H1 (cell line): ENCODE measurements at regions not wholly inside any gene's neighbourhood (a gene's known extent, or its start where the extent isn't known, plus 50 kb on each side); places are given as distances from the start of the nearest gene placed in this dataset.

Experiments
- CTCF ChIA-PET: fragments of 300-600 bp; sonication (Branson Sonifier 250); formaldehyde crosslinking; loops from one replicate; lab custom pipeline; 2021; ENCODE audit not compliant: partially characterized antibody; lab: Charles Lee
- POLR2A ChIA-PET: fragments of 300-600 bp; sonication (Branson Sonifier 250); formaldehyde crosslinking; loops from one replicate; lab custom pipeline; 2021; ENCODE audit warnings: inconsistent platforms; ENCODE audit not compliant: partially characterized antibody; lab: Charles Lee
- DNase-seq, 2 experiments: peaks; one replicate each; pipeline versions ENCODE4 v3.0.0 to v3.0.0-alpha.2; 2010 to 2022; ENCODE audit warnings: low spot score in 2 of 2, low read depth in 1 of 2, mixed read lengths in 1 of 2
- FAIRE-seq: peaks from 2 replicates; lab custom pipeline; 2011; peaks lifted over from hg19 to GRCh38; lab: Jason Lieb, UNC
- H2AFZ ChIP-seq: 2 replicates; pipeline ENCODE4 v1.8.1; 2012; ENCODE audit warnings: low read length, inconsistent platforms
- H2AK5ac ChIP-seq: 2 replicates; pipeline ENCODE4 v1.6.1; 2013; ENCODE audit warnings: low read depth, low read length
- H2BK120ac ChIP-seq: replicated peaks from 2 replicates; pipeline ENCODE3; 2013; ENCODE audit warnings: low read depth, low read length, inconsistent platforms
- H2BK12ac ChIP-seq: 2 replicates; pipeline ENCODE4 v1.6.1; 2013; ENCODE audit warnings: low read depth, low read length
- H2BK15ac ChIP-seq: 2 replicates; pipeline ENCODE4 v1.6.1; 2013; ENCODE audit warnings: low read length
- H2BK20ac ChIP-seq: 2 replicates; pipeline ENCODE4 v1.6.1; 2013; ENCODE audit warnings: low read length
- H2BK5ac ChIP-seq: 2 replicates; pipeline ENCODE4 v1.6.1; 2013; ENCODE audit warnings: low read depth, low read length
- H3K14ac ChIP-seq: 2 replicates; pipeline ENCODE4 v1.6.1; 2013; ENCODE audit warnings: inconsistent platforms; ENCODE audit not compliant: insufficient read length
- H3K18ac ChIP-seq: 2 replicates; pipeline ENCODE4 v1.6.1; 2013; ENCODE audit warnings: low read length; ENCODE audit errors: extremely low read depth
- H3K23ac ChIP-seq: 2 replicates; pipeline ENCODE4 v1.6.1; 2013; ENCODE audit warnings: inconsistent platforms; ENCODE audit not compliant: insufficient read length
- H3K23me2 ChIP-seq: 2 replicates; pipeline ENCODE4 v1.6.1; 2013; ENCODE audit warnings: low read depth, low read length
- H3K27ac ChIP-seq: 2 replicates; pipeline ENCODE4 v1.6.1; 2011; ENCODE audit warnings: low read depth, low read length, inconsistent platforms
- H3K27me3 ChIP-seq, 4 experiments: replicated peaks in 1 of 4; 1 replicate in 1 of 4; 2 replicates in 3 of 4; pipeline versions ENCODE4 v1.6.1 to v1.8.1; 2011 to 2013; ENCODE audit warnings: low read length in 3 of 4, mild to moderate bottlenecking in 3 of 4, inconsistent platforms in 2 of 4, mixed read lengths in 2 of 4, moderate library complexity in 1 of 4; ENCODE audit not compliant: control insufficient read depth in 3 of 4, insufficient read depth in 3 of 4; ENCODE audit errors: extremely low read depth in 1 of 4
- H3K36me3 ChIP-seq, 4 experiments: 2 replicates each; pipeline versions ENCODE4 v1.6.1 to v1.8.1; 2011 to 2013; ENCODE audit warnings: mild to moderate bottlenecking in 4 of 4, low read length in 3 of 4, moderate library complexity in 2 of 4, control low read depth in 1 of 4, inconsistent platforms in 1 of 4; ENCODE audit not compliant: insufficient read depth in 4 of 4, control insufficient read depth in 2 of 4
- H3K4ac ChIP-seq: replicated peaks from 2 replicates; pipeline ENCODE3; 2013; ENCODE audit warnings: low read length, low read depth, mixed read lengths, inconsistent platforms; ENCODE audit not compliant: insufficient read length
- H3K4me1 ChIP-seq, 4 experiments: replicated peaks in 1 of 4; 1 replicate in 1 of 4; 2 replicates in 3 of 4; pipeline versions ENCODE4 v1.6.1 to v1.8.1; 2011 to 2013; ENCODE audit warnings: low read length in 3 of 4, inconsistent platforms in 2 of 4, mixed read lengths in 1 of 4; ENCODE audit not compliant: insufficient read depth in 4 of 4, control insufficient read depth in 3 of 4
- H3K4me2 ChIP-seq, 2 experiments: 2 replicates each; pipeline versions ENCODE4 v1.6.1 to v1.8.1; 2011 to 2013; ENCODE audit warnings: low read depth in 2 of 2, low read length in 2 of 2, control low read depth in 1 of 2, inconsistent platforms in 1 of 2, mild to moderate bottlenecking in 1 of 2; ENCODE audit not compliant: insufficient read depth in 1 of 2
- H3K4me3 ChIP-seq, 4 experiments: fragments of 200-600, 300-600 bp in 1 of 4; sonication (generic), shearing (Covaris generic), sonication (Bioruptor Twin) in 1 of 4; 2 replicates each; pipeline versions ENCODE4 v1.5.1 to v1.8.1; 2011 to 2016; ENCODE audit warnings: low read length in 4 of 4, low read depth in 3 of 4, control low read depth in 2 of 4, inconsistent platforms in 2 of 4, mild to moderate bottlenecking in 2 of 4, mixed read lengths in 1 of 4, moderate library complexity in 1 of 4; ENCODE audit not compliant: insufficient read depth in 2 of 4; ENCODE audit errors: extremely low read depth in 1 of 4
- H3K56ac ChIP-seq: replicated peaks from 2 replicates; pipeline ENCODE3; 2013; ENCODE audit warnings: low read depth, mild to moderate bottlenecking, mixed read lengths, low read length, inconsistent platforms; ENCODE audit not compliant: insufficient read length
- H3K79me1 ChIP-seq: 2 replicates; pipeline ENCODE4 v1.6.1; 2013; ENCODE audit warnings: low read depth, low read length, control low read depth
- H3K79me2 ChIP-seq, 2 experiments: 2 replicates each; pipeline versions ENCODE4 v1.6.1 to v1.8.1; 2012 to 2013; ENCODE audit warnings: low read length in 2 of 2, mild to moderate bottlenecking in 2 of 2, inconsistent platforms in 1 of 2; ENCODE audit not compliant: insufficient read depth in 2 of 2, control insufficient read depth in 1 of 2
- H3K9ac ChIP-seq, 4 experiments: replicated peaks in 1 of 4; 1 replicate in 1 of 4; 2 replicates in 3 of 4; pipeline versions ENCODE4 v1.6.1 to v1.8.1; 2011 to 2013; ENCODE audit warnings: low read depth in 3 of 4, low read length in 3 of 4, control low read depth in 2 of 4, mild to moderate bottlenecking in 2 of 4, moderate library complexity in 2 of 4, inconsistent platforms in 1 of 4; ENCODE audit errors: extremely low read depth in 1 of 4
- H3K9me3 ChIP-seq, 2 experiments: 2 replicates each; pipeline versions ENCODE4 v1.6.1 to v1.8.1; 2012 to 2013; ENCODE audit warnings: mild to moderate bottlenecking in 2 of 2, moderate library complexity in 2 of 2, control low read depth in 1 of 2, inconsistent platforms in 1 of 2, low read depth in 1 of 2, low read length in 1 of 2, mixed read lengths in 1 of 2; ENCODE audit not compliant: insufficient read depth in 2 of 2
- H4K20me1 ChIP-seq, 2 experiments: replicated peaks in 1 of 2; 2 replicates each; pipeline versions ENCODE3 to v1.8.1; 2011 to 2013; ENCODE audit warnings: inconsistent platforms in 2 of 2, low read length in 2 of 2, mild to moderate bottlenecking in 1 of 2; ENCODE audit not compliant: insufficient read depth in 2 of 2, control insufficient read depth in 1 of 2
- H4K5ac ChIP-seq: 2 replicates; pipeline ENCODE4 v1.6.1; 2013; ENCODE audit warnings: low read length, low read depth, mixed read lengths, inconsistent platforms; ENCODE audit not compliant: insufficient read length
- H4K8ac ChIP-seq: 2 replicates; pipeline ENCODE4 v1.8.0; 2013; ENCODE audit warnings: mild to moderate bottlenecking, moderate library complexity, low read length, inconsistent platforms; ENCODE audit not compliant: insufficient read depth; ENCODE audit errors: extremely low read depth
- H4K91ac ChIP-seq: replicated peaks from 2 replicates; pipeline ENCODE3; 2013; ENCODE audit warnings: low read length, mixed read lengths, inconsistent platforms; ENCODE audit not compliant: insufficient read length
- ASH2L ChIP-seq: fragments of 200-600, 300-600 bp; sonication (generic); IDR thresholded peaks from one replicate; pipeline ENCODE4 v1.7.1; 2017; ENCODE audit warnings: low read length
- BCL11A ChIP-seq, 2 experiments: IDR thresholded peaks; one replicate each; pipeline ENCODE4 v1.6.1; 2011; ENCODE audit warnings: low read depth in 2 of 2, low read length in 2 of 2, mild to moderate bottlenecking in 2 of 2
- EGR1 ChIP-seq: IDR thresholded peaks from 2 replicates; pipeline ENCODE4 v1.6.1; 2011; ENCODE audit warnings: low read depth, low read length, borderline replicate concordance
- HDAC2 ChIP-seq, 2 experiments: fragments of 300-600 bp in 1 of 2; sonication (generic) in 1 of 2; IDR thresholded peaks; 2 replicates each; pipeline ENCODE4 v1.6.1; 2011 to 2012; ENCODE audit warnings: low read depth in 2 of 2, low read length in 2 of 2, mild to moderate bottlenecking in 2 of 2, moderate library complexity in 2 of 2, borderline replicate concordance in 1 of 2, inconsistent platforms in 1 of 2
- NRF1 ChIP-seq: IDR thresholded peaks from 2 replicates; pipeline ENCODE4 v1.6.1; 2011; ENCODE audit warnings: mild to moderate bottlenecking, low read depth, low read length, improper control_type of control experiment
- WGBS, 2 experiments: shearing (Covaris generic) in 1 of 2; methylation state at CpG; one replicate each; pipeline versions ENCODE4 v1.1.6 to v1.1.7; 2013 to 2015; ENCODE audit warnings: low lambda C conversion rate in 2 of 2, mixed read lengths in 2 of 2, inconsistent platforms in 1 of 2, low coverage in 1 of 2, missing lambda C conversion rate in 1 of 2; ENCODE audit not compliant: insufficient replicate concordance in 2 of 2, insufficient coverage in 1 of 2, insufficient read length in 1 of 2; ENCODE audit errors: extremely low coverage in 1 of 2, missing lambda C conversion rate in 1 of 2; 5-methylcytosine and 5-hydroxymethylcytosine counted together
- TF ChIP-seq, protein P1 (sequence below): IDR thresholded peaks from 2 replicates; pipeline ENCODE4 v1.6.1; 2012; ENCODE audit warnings: low read length, inconsistent platforms
- TF ChIP-seq, protein P2 (sequence below): IDR thresholded peaks from 2 replicates; pipeline ENCODE4 v1.6.1; 2011; ENCODE audit warnings: low read length, improper control_type of control experiment
- TF ChIP-seq, protein P3 (sequence below), 3 experiments: IDR thresholded peaks; 1 replicate in 2 of 3; 2 replicates in 1 of 3; pipeline versions ENCODE4 v1.5.1 to v1.6.1; 2011; ENCODE audit warnings: low read length in 3 of 3, mild to moderate bottlenecking in 3 of 3, inconsistent platforms in 2 of 3, low read depth in 1 of 3, moderate library complexity in 1 of 3; ENCODE audit not compliant: insufficient read depth in 1 of 3; ENCODE audit errors: control extremely low read depth in 1 of 3

- H2BK120ac ChIP-seq = no peak overlapping the region
- no peak overlapping the region for H3K56ac ChIP-seq
- peaks cover 0 to under 1% of the 10 kb centered on the region in 2 experiments for H4K20me1 ChIP-seq
- peaks cover 0 to 10% (median under 1%) of the 10 kb centered on the region in 4 experiments; a peak in 1 of 7 replicates for H3K4me1 ChIP-seq
- no peak overlapping the region for H2AK5ac ChIP-seq
- POLR2A ChIA-PET = no interaction called here
- no peak overlapping the region for H4K5ac ChIP-seq
- peaks cover 2% of the 10 kb centered on the region; the same call in 1 of the 2 replicates for H3K79me1 ChIP-seq
- H3K79me2 ChIP-seq = no peaks in the 10 kb centered on the region; a peak in 1 of 4 replicates
- WGBS, 2 experiments = 88% methylated on average over 6 of the region's 6 CpGs; no CpG with 5 or more reads in 1 of the 2 experiments
- H2AFZ ChIP-seq = no peak overlapping the region
- H3K23me2 ChIP-seq = no peaks in the 10 kb centered on the region
- DNase-seq (no peak), FAIRE-seq (no peak)
- no peak overlapping the region for H2BK15ac ChIP-seq
- H4K91ac ChIP-seq = no peak overlapping the region
- no peaks in the 10 kb centered on the region for H3K27me3 ChIP-seq
- H2BK20ac ChIP-seq = no peak overlapping the region
- H3K4ac ChIP-seq = no peak overlapping the region
- no peak overlapping the region for H2BK12ac ChIP-seq
- no peak overlapping the region for H3K4me3 ChIP-seq
- no peak overlapping the region for H3K18ac ChIP-seq
- H3K36me3 ChIP-seq = no peaks in the 10 kb centered on the region
- no peak overlapping the region for H3K14ac ChIP-seq
- H2BK5ac ChIP-seq = no peak overlapping the region
- no peak overlapping the region for H3K27ac ChIP-seq
- CTCF ChIA-PET = interaction anchor here (0.9 to 4.0 kb wide), 5 partner anchors 8 to 102 kb away, joined by 3 to 14 read pairs (median 3); no protein-coding TSS in a partner anchor
- H3K23ac ChIP-seq = no peak overlapping the region
- no peak overlapping the region for H3K9ac ChIP-seq
- H4K8ac ChIP-seq = no peak overlapping the region
- H3K9me3 ChIP-seq = no peaks in the 10 kb centered on the region
- H3K4me2 ChIP-seq = no peak overlapping the region
- no peak for TF ChIP-seq NRF1
- TF ChIP-seq, protein P1, sequence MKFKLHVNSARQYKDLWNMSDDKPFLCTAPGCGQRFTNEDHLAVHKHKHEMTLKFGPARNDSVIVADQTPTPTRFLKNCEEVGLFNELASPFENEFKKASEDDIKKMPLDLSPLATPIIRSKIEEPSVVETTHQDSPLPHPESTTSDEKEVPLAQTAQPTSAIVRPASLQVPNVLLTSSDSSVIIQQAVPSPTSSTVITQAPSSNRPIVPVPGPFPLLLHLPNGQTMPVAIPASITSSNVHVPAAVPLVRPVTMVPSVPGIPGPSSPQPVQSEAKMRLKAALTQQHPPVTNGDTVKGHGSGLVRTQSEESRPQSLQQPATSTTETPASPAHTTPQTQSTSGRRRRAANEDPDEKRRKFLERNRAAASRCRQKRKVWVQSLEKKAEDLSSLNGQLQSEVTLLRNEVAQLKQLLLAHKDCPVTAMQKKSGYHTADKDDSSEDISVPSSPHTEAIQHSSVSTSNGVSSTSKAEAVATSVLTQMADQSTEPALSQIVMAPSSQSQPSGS = no peak
- no peak for TF ChIP-seq BCL11A (IDR thresholded peaks at IDR 0.05; ENCODE audit: low read depth in 2 of 2, low read length in 2 of 2)
- no peak for TF ChIP-seq HDAC2 (IDR thresholded peaks at IDR 0.05; ENCODE audit: borderline replicate concordance in 1 of 2, low read depth in 2 of 2, low read length in 2 of 2)
- TF ChIP-seq ASH2L = no peak
- TF ChIP-seq EGR1 = no peak
- TF ChIP-seq, protein P2, sequence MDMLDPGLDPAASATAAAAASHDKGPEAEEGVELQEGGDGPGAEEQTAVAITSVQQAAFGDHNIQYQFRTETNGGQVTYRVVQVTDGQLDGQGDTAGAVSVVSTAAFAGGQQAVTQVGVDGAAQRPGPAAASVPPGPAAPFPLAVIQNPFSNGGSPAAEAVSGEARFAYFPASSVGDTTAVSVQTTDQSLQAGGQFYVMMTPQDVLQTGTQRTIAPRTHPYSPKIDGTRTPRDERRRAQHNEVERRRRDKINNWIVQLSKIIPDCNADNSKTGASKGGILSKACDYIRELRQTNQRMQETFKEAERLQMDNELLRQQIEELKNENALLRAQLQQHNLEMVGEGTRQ = no peak
- TF ChIP-seq, protein P3, sequence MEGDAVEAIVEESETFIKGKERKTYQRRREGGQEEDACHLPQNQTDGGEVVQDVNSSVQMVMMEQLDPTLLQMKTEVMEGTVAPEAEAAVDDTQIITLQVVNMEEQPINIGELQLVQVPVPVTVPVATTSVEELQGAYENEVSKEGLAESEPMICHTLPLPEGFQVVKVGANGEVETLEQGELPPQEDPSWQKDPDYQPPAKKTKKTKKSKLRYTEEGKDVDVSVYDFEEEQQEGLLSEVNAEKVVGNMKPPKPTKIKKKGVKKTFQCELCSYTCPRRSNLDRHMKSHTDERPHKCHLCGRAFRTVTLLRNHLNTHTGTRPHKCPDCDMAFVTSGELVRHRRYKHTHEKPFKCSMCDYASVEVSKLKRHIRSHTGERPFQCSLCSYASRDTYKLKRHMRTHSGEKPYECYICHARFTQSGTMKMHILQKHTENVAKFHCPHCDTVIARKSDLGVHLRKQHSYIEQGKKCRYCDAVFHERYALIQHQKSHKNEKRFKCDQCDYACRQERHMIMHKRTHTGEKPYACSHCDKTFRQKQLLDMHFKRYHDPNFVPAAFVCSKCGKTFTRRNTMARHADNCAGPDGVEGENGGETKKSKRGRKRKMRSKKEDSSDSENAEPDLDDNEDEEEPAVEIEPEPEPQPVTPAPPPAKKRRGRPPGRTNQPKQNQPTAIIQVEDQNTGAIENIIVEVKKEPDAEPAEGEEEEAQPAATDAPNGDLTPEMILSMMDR (IDR thresholded peaks at IDR 0.05; ENCODE audit: control extremely low read depth in 1 of 3, insufficient read depth in 1 of 3, low read depth in 1 of 3, low read length in 3 of 3) = no peak
These were observed 262.8 kb upstream of the KLF14 start for GRCh38 chr7:130996833-130997231.
